ENCODE measurements at regions not wholly inside any gene's neighbourhood (a gene's known extent, or its start where the extent isn't known, plus 50 kb on each side); places are given as distances from the start of the nearest gene placed in this dataset.

DNA sequence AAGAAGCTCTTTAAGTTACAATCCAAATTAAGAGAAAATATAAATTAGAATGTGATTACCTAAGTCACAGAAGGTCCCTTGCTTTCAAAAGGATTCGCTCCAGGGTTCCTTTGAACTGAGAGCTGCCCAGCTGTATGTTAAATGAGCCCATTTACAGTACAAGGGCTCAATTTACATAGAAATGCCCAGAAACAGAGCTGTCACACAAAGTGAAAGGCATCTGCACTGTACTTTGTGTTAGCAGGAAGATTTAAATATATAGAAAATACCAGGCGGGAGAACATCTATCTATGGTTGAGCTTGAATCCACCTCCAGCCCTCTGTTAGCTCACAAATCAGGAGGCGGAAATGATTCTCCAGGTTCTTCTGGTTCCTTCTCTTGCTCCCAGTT, 272.9 kb downstream of the PAX3 start:
- BruUV-seq (replicated peaks): no TSS peak
- Histone ChIP-seq H3K27me3 (ENCODE audit: control insufficient read depth in 1 of 2, insufficient read depth in 2 of 2, low read length in 2 of 2) (peaks cover 0 to 24% of the 10 kb centered on the region in 2 experiments; a peak in 2 of 5 replicates), H3K36me3 (replicated peaks in 1 of 2; ENCODE audit: control insufficient read depth in 1 of 2, insufficient read depth in 2 of 2, low read length in 2 of 2) (no peaks in the 10 kb centered on the region), H3K27ac (ENCODE audit: extremely low read length, insufficient read depth, low read length) (no peak overlapping the region), H3K9me3 (ENCODE audit: low read length) (no peaks in the 10 kb centered on the region), H3K4me2 (ENCODE audit: low read depth, low read length) (no peak overlapping the region), H3K4me1 (ENCODE audit: insufficient read depth, low read length) (no peaks in the 10 kb centered on the region), H4K20me1 (ENCODE audit: insufficient read depth, low read length) (no peaks in the 10 kb centered on the region), H2AFZ (ENCODE audit: low read length) (no peak overlapping the region), H3K79me2 (ENCODE audit: insufficient read depth, low read length) (no peaks in the 10 kb centered on the region), H3K4me3 (replicated peaks in 1 of 3; ENCODE audit: insufficient read depth in 1 of 3, low read depth in 2 of 3, low read length in 3 of 3) (no peak overlapping the region), H3K9ac (ENCODE audit: insufficient read depth, low read depth, low read length) (no peak overlapping the region)
- no peak for ATAC-seq
- ChIA-PET POLR2A (no interaction called here), CTCF (ENCODE audit: low intra/inter-chr PET ratio, low total read pairs) (no interaction called here)
- no peak for TF ChIP-seq NFAT5 (CRISPR knock-in tag; IDR thresholded peaks at IDR 0.05)
- no peak for TF ChIP-seq HNF1B (CRISPR knock-in tag; IDR thresholded peaks at IDR 0.05)
- no peak for TF ChIP-seq ZFP36L1 (CRISPR knock-in tag; IDR thresholded peaks at IDR 0.05)
- DNase-seq (ENCODE audit: low spot score): no peak
- no peak for FAIRE-seq
- in situ Hi-C loops (cut with HindIII; ENCODE audit: extremely low pct_ligation_motif_present, low pct_unique_long_range_greater_than_20kb): no loop called here
- intact Hi-C loops (cut with micrococcal nuclease; ENCODE audit: unreplicated experiment): loop anchor here (5.0 kb wide), 1 partner anchor 586 kb away; no protein-coding TSS in a partner anchor
- WGBS (ENCODE audit: low lambda C conversion rate): 17% methylated on average over 3 of the region's 3 CpGs

Data from HepG2 (cell line).